GM19467 (cell line): ENCODE measurements at regions not wholly inside any gene's neighbourhood (a gene's known extent, or its start where the extent isn't known, plus 50 kb on each side); places are given as distances from the start of the nearest gene placed in this dataset.
"Not testable (repeated sequence)": the region's sequence is repeated elsewhere in the genome, so short reads cannot be mapped to it uniquely, and the experiment has no call there.

Experiments used
- ATAC-seq: cut with Tn5 transposase; IDR thresholded peaks from one replicate; pipeline ENCODE4 v1.9.1; 2021; ENCODE audit warnings: mild to moderate bottlenecking, moderate library complexity; ENCODE audit not compliant: unreplicated experiment

DNA sequence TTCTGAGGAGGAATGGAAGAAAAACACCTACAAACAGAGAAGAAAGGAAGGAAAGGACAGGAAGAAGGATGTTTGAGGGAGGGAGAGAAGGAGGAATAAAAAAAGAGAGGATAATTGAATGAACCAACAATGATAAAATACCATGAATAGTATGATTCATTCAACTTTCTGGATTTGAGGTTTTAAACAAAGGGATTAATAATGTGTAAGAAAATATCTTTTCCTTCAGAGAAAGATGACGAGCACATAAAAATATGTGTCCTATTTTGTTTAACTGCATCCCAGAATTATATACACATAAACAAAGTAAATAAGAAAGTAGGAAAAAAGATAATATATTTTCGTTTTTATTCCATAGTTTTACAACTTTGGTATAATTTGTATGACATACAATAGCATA, 1380.4 kb downstream of the STIM2 start:
- ATAC-seq = no peak

DNA sequence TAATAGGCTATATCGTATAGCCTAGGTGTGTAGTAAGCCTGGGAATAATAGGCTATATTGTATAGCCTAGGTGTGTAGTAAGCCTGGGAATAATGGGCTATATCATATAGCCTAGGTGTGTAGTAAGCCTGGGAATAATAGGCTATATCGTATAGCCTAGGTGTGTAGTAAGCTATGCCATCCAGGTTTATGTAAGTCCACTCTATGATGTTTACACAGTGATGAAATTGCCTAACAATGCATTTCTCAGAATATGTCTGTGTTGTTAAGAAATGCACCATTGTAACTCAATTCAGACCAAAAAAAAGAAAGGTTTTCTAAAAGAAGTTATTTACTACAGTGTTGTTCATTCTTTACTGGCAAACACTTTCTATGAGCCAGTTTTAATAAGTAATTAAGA, 1387.2 kb downstream of the STIM2 start:
- no peak for ATAC-seq

DNA sequence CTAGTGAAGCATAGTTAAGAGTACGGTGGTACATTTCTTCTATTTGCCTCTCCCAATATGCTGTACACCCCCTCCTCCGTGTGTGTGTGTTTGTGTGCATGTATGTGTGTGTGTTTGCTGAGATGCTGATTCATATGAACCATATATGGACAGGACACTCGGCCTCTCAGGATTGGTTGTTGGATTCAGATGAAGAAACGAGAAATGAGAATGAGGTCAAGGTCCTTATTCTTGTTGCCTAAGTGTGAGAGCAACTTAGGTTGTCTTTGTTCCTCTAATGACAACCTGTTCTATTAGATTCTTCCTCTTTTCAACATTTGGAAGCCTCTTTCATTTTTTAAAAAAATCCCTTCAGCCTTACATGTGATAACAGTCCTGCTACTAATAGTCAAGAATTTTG, 1387.6 kb downstream of the STIM2 start:
- ATAC-seq = no peak

DNA sequence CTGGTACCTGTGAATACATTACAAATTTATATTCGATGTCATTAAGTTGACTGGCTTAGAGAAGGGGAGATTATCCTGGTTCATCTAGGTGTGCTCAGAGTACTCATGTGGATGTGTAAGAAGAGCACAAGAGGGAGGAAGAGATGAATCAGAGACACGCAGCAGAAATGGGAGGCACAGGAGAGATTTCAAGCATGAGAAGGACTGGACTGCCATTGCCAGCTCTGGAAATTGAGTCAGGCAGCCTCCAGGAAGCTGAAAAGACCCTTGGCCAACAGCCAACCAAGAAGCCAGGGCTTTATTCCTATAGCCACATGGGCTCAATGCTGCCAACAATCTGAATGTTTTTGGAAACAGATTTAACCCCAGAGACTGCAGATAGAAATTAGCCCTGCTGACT, 1390.0 kb downstream of the STIM2 start:
- no peak for ATAC-seq

DNA sequence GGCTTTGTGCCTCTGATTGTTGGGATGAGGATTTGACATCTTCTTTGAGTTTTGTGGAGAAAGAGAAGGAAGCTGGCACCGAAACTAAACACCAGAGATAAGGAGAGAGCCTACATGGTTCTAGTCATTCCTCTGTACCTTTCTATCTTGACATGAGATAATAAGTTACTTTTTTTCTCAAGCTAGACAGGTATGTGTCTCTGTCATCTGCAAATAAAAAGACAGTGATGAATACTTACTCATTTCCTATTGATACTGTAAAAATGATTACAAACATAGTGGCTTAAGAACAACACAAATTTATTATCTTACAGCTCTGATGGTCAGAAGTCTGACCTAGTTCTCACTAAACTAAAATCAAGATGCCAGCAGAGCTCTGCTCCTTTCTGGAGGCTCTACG, 1391.2 kb downstream of the STIM2 start:
- ATAC-seq = no peak

DNA sequence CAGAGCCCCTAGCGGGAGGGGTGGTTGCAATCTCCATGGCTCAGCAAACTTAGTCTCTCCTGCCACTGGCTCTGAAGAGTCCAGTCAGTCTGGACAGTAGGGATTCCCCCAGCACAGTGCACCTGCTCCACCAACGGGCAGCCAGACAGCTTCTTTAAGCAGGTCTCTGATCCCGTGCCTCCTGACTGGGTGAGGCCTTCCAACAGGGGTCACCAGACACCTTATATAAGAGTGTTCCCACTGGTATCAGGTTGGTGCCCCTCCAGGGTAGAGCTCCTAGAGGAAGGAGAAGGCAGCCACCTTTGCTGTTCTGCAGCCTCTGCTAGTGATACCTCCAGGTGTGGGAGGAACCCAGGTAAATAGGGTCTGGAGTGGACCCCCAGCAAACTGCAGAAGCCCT, 1393.4 kb downstream of the STIM2 start:
- no peak for ATAC-seq

DNA sequence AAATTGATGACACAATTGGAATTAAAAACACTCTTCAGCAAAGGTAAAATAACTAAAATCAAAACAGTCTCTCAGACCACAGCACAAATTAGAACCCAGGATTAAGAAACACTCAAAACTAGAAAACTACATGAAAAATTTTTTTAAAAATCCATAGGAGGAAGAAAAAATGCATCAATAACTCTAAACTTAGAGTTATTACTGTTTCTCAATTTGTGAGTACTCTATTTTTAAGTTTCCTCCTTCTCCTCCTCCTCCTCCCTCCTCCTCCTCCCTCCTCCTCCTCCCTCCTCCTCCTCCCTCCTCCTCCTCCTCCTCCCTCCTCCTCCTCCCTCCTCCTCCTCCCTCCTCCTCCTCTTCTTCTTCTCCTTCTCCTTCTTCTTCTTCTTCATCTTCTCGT, 1395.7 kb downstream of the STIM2 start:
- ATAC-seq = no peak

DNA sequence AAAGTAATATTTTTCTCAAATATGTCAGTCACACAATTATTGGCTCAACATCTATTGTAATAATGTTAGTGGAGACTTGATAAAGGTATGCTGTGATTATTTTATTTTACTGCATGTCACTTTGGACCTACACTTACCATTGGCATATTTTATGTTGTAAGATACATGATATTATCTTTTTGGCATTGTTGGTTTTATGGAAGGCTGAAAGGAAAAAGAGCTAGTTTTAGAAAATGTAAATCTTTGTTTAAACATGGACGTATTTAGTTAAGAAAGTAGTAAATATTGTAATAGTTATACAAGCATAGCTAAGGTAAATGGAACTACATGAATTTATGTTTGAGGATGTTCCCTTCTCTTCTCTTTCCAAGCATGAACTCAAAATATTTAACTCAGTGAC, 1399.3 kb downstream of the STIM2 start:
- ATAC-seq = no peak

DNA sequence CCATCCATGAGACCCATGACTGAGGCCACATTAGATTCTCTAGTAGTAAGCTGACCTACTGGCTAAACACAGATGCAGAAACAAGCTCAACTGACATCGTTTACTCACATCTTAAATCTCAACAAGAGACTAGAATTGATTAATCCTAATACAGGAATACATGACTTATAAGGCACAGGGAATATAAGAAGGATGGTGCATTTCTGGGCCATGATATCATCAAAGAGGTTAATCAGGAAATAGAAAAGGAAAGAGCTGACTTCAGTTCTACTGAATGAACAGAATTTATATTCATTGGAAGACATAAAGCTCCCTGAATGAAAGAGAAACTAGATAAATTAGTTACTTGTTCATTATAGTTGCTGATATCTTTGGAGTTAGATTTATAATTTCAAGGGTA, 1406.5 kb downstream of the STIM2 start:
- no peak for ATAC-seq

DNA sequence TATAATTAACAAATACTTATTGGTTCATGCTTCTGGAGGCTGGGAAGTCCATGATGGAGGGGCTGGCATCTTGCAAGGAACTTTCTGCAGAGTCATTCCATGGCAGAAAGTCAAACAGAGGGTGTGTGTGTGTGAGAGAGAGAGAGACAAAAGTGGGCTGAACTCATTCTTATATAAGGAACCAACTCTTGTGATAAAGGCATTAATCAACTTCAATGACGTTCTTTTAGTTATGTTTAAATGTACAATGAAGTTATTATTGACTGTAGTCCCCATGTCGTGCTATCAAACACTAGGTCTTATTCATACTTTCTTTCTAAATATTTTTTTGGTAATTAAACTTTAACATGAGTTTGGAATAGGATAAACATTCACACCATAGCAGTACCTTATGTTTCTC, 1408.8 kb downstream of the STIM2 start:
- ATAC-seq = no peak

- no peak for ATAC-seq
These were observed 1417.3 kb downstream of the STIM2 start for GRCh38 chr4:28277931-28278330.

GRCh38 chr4:28278676-28279075, 1418.0 kb downstream of the STIM2 start:
- no peak for ATAC-seq

- no peak for ATAC-seq
These were observed 1418.6 kb downstream of the STIM2 start for GRCh38 chr4:28279249-28279648.

DNA sequence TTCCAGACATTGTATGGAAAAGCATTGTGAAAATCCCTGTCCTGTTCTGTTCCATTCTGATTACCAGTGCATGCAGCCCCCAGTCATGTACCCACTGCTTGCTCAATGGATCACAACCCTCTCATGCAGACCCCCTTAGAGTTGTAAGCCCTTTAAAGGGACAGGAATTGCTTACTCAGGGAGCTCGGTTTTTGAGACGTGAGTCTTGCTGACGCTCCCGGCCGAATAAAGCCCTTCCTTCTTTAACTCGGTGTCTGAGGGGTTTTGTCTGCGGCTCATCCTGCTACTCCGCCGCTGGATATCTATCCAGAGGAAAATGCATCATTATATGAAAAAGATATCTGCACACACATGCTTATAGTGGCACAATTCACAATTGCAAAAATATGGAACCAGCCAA, 1425.6 kb downstream of the STIM2 start:
- ATAC-seq = not testable (repeated sequence)

GRCh38 chr4:28287831-28288233, 1427.2 kb downstream of the STIM2 start:
- ATAC-seq = no peak

DNA sequence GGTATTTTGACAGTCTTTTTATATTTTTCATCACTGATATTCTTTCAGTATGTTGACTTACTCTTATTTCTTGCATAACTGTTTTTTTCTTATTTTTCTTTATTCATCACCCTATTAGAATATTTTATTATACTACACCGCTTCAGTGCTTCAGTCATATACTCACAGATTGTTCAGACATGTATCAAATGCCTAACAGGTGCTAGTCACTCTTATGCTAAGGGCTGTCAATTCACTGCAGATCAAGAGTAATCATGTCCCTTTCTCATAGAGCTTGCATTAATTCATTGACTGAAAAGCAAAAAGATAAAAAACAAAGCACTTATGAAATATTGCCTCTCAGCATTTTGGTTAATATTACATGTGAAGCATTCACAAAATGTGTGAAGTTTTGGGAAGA, 1435.6 kb downstream of the STIM2 start:
- no peak for ATAC-seq

GRCh38 chr4:28310926-28311325, 1450.3 kb downstream of the STIM2 start:
- ATAC-seq = no peak

DNA sequence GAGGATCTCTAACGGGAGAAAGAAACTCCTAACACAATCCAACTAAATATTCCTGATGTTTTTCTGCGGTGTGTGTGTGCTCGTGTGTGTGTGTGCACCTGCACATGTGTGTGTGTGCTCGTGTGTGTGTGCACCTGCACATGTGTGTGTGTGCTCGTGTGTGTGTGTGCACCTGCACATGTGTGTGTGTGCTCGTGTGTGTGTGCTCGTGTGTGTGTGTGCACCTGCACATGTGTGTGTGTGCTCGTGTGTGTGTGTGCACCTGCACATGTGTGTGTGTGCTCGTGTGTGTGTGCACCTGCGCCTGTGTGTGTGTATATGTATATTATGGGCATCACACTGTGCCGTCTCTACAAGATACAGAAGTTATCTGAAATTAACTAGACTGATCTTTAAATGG, 1451.9 kb downstream of the STIM2 start:
- not testable (repeated sequence) for ATAC-seq

DNA sequence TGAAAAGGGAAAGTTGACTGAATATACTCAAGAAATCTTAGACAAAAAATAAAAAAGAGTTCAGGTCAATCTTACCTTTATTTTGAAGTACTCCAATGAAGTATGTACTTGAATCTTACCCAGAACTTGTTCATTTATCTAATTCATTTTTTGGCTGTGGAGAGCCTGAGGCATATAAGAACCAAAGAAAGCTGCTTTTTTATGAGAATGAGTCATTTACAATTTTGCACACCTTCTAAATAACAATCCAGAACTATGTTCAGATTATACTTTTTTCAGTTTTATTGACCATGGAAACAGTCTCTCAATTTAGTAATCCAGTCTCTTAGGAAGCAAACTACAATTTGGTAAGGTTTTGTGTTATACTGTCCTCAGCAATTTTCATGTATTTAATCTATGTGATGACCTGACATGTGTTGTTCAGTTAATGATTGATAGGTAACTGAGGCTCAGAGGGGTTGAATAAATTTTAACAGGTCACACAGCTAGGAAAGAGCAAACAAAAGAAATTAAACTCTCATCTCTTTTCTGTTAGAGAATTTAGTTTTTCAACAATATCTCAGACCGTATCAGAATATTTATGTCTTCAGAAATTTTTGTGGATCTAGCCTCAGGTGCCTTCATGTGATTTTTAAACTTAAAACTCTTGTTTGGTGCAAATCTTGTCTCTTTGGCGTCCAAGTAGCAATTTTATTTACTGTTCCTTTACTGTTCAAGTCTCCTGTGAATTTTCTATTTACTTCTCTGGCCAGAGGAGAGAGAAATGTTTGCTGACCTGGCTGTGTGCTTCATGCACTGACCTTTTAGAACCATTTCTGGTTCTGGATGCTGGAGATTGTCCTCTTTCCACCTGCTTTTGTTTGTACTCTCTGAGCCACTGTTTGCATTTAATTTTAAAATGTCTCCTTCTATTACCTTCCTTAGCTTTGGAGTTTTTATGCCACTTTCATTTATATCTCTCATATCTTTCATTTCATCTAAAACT, 1453.4 kb downstream of the STIM2 start:
- ATAC-seq = no peak

- ATAC-seq = no peak
These were observed 1456.6 kb downstream of the STIM2 start for GRCh38 chr4:28317221-28317620.

- no peak for ATAC-seq
These were observed 1473.6 kb downstream of the STIM2 start for GRCh38 chr4:28334249-28334648.

DNA sequence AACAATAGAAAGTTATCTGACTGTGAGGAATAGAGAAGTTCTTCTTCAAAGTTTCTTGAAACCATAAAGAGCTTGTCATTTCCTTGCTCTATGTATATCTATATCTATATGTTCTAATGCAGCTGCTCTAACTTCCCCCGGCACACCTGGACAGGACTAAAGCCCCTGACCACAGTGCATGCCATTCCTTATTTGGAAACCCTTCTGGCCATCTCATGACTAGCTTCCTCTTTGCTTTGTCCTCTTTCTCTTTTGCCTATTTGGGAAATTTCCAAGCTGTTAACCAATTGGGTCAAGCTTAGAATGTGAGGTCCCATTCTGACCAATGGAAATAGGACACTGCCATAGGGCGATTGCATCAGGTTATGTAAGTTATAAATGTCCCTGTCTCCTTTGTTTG, 1481.1 kb downstream of the STIM2 start:
- ATAC-seq = no peak

- ATAC-seq = no peak
These were observed 1489.8 kb downstream of the STIM2 start for GRCh38 chr4:28350485-28350884.
